ENCODE measurements at regions not wholly inside any gene's neighbourhood (a gene's known extent, or its start where the extent isn't known, plus 50 kb on each side); places are given as distances from the start of the nearest gene placed in this dataset.

- Histone ChIP-seq H3K36me3 (no peaks in the 10 kb centered on the region), H3K27me3 (peaks cover 100% of the 10 kb centered on the region), H3K4me1 (ENCODE audit: control insufficient read depth in 1 of 2, insufficient read depth in 1 of 2, low read depth in 1 of 2, low read length in 1 of 2) (no peaks in the 10 kb centered on the region), H3K9me3 (no peaks in the 10 kb centered on the region), H3K27ac (no peak overlapping the region), H3K4me3 (ENCODE audit: low read depth in 1 of 2, low read length in 1 of 2) (no peak overlapping the region)
- no peak for TF ChIP-seq CTCF (IDR thresholded peaks at IDR 0.05)
These were observed 50.0 kb upstream of the DOCK9 start for GRCh38 chr13:99027661-99028425.

- TF ChIP-seq CTCF (IDR thresholded peaks at IDR 0.05): no peak
- Histone ChIP-seq H3K27me3 (peaks cover 100% of the 10 kb centered on the region), H3K4me1 (ENCODE audit: control insufficient read depth in 1 of 2, insufficient read depth in 1 of 2, low read depth in 1 of 2, low read length in 1 of 2) (no peaks in the 10 kb centered on the region), H3K27ac (no peak overlapping the region), H3K9me3 (no peaks in the 10 kb centered on the region), H3K4me3 (ENCODE audit: low read depth in 1 of 2, low read length in 1 of 2) (no peak overlapping the region), H3K36me3 (no peaks in the 10 kb centered on the region)
These were observed 51.0 kb upstream of the DOCK9 start for GRCh38 chr13:99028890-99029289.

- Histone ChIP-seq H3K9me3 (no peaks in the 10 kb centered on the region), H3K36me3 (no peaks in the 10 kb centered on the region), H3K27me3 (peaks cover 100% of the 10 kb centered on the region), H3K4me3 (ENCODE audit: low read depth in 1 of 2, low read length in 1 of 2) (no peak overlapping the region), H3K27ac (no peak overlapping the region), H3K4me1 (ENCODE audit: control insufficient read depth in 1 of 2, insufficient read depth in 1 of 2, low read depth in 1 of 2, low read length in 1 of 2) (no peaks in the 10 kb centered on the region)
- no peak for TF ChIP-seq CTCF (IDR thresholded peaks at IDR 0.05)
These were observed 51.7 kb upstream of the DOCK9 start for GRCh38 chr13:99029576-99029975.

- TF ChIP-seq CTCF (IDR thresholded peaks at IDR 0.05): no peak
- H3K36me3 ChIP-seq: no peaks in the 10 kb centered on the region
- no peaks in the 10 kb centered on the region for H3K9me3 ChIP-seq
- peaks cover 100% of the 10 kb centered on the region for H3K27me3 ChIP-seq
- H3K27ac ChIP-seq: no peak overlapping the region
- H3K4me3 ChIP-seq (ENCODE audit: low read depth in 1 of 2, low read length in 1 of 2): no peak overlapping the region
- H3K4me1 ChIP-seq (ENCODE audit: control insufficient read depth in 1 of 2, insufficient read depth in 1 of 2, low read depth in 1 of 2, low read length in 1 of 2): no peaks in the 10 kb centered on the region
These were observed 52.5 kb upstream of the DOCK9 start for GRCh38 chr13:99030326-99030725.

GRCh38 chr13:99031832-99032231 is 54.0 kb upstream of the DOCK9 start:
- H3K4me3 ChIP-seq (ENCODE audit: low read depth in 1 of 2, low read length in 1 of 2): no peak overlapping the region
- H3K4me1 ChIP-seq (ENCODE audit: control insufficient read depth in 1 of 2, insufficient read depth in 1 of 2, low read depth in 1 of 2, low read length in 1 of 2): no peaks in the 10 kb centered on the region
- no peaks in the 10 kb centered on the region for H3K9me3 ChIP-seq
- no peak for TF ChIP-seq CTCF (IDR thresholded peaks at IDR 0.05)
- no peaks in the 10 kb centered on the region for H3K36me3 ChIP-seq
- peaks cover 100% of the 10 kb centered on the region for H3K27me3 ChIP-seq
- H3K27ac ChIP-seq: no peak overlapping the region
